ENCODE measurements at regions not wholly inside any gene's neighbourhood (a gene's known extent, or its start where the extent isn't known, plus 50 kb on each side); places are given as distances from the start of the nearest gene placed in this dataset.
"Not testable (repeated sequence)": the region's sequence is repeated elsewhere in the genome, so short reads cannot be mapped to it uniquely, and the experiment has no call there.

- no peak for DNase-seq (ENCODE audit: low read depth)
Measured at GRCh38 chr13:73672492-73672891, 461.7 kb downstream of the KLF12 start.

GRCh38 chr13:73671732-73672131 is 462.5 kb downstream of the KLF12 start:
- no peak for DNase-seq (ENCODE audit: low read depth)

- no peak for DNase-seq (ENCODE audit: low read depth)
Measured at GRCh38 chr13:73671011-73671410, 463.2 kb downstream of the KLF12 start.

- no peak for DNase-seq (ENCODE audit: low read depth)
Measured at GRCh38 chr13:73667756-73668155, 466.4 kb downstream of the KLF12 start.

GRCh38 chr13:73665261-73665660 is 468.9 kb downstream of the KLF12 start:
- no peak for DNase-seq (ENCODE audit: low read depth)

- DNase-seq (ENCODE audit: low read depth): no peak
Measured at GRCh38 chr13:73664851-73665250, 469.4 kb downstream of the KLF12 start.

GRCh38 chr13:73662833-73663232 is 471.4 kb downstream of the KLF12 start:
- no peak for DNase-seq (ENCODE audit: low read depth)

- DNase-seq (ENCODE audit: low read depth): no peak
Measured at GRCh38 chr13:73661687-73662425, 472.3 kb downstream of the KLF12 start.

GRCh38 chr13:73661066-73661465 is 473.1 kb downstream of the KLF12 start:
- DNase-seq (ENCODE audit: low read depth): no peak

- DNase-seq (ENCODE audit: low read depth): no peak
Measured at GRCh38 chr13:73658639-73659038, 475.6 kb downstream of the KLF12 start.

- no peak for DNase-seq (ENCODE audit: low read depth)
Measured at GRCh38 chr13:73657821-73658540, 476.2 kb downstream of the KLF12 start.

GRCh38 chr13:73656863-73657262 is 477.3 kb downstream of the KLF12 start:
- DNase-seq (ENCODE audit: low read depth): peak; percentile 29

- DNase-seq (ENCODE audit: low read depth): no peak
Measured at GRCh38 chr13:73653688-73654087, 480.5 kb downstream of the KLF12 start.

- no peak for DNase-seq (ENCODE audit: low read depth)
Measured at GRCh38 chr13:73647417-73647816, 486.8 kb downstream of the KLF12 start.

GRCh38 chr13:73640476-73641179 is 493.6 kb downstream of the KLF12 start:
- not testable (repeated sequence) for DNase-seq (ENCODE audit: low read depth)

GRCh38 chr13:73635166-73635787 is 498.9 kb downstream of the KLF12 start:
- no peak for DNase-seq (ENCODE audit: low read depth)

GRCh38 chr13:73633817-73634460 is 500.3 kb downstream of the KLF12 start:
- no peak for DNase-seq (ENCODE audit: low read depth)

- DNase-seq (ENCODE audit: low read depth): no peak
Measured at GRCh38 chr13:73631411-73631810, 502.8 kb downstream of the KLF12 start.

- no peak for DNase-seq (ENCODE audit: low read depth)
Measured at GRCh38 chr13:73625562-73626339, 508.5 kb downstream of the KLF12 start.

GRCh38 chr13:73623281-73623680 is 510.9 kb downstream of the KLF12 start:
- DNase-seq (ENCODE audit: low read depth): no peak

GRCh38 chr13:73622381-73622780 is 511.8 kb downstream of the KLF12 start:
- DNase-seq (ENCODE audit: low read depth): no peak

Measured in M059J (cell line).